GM10266 (cell line): ENCODE measurements at regions not wholly inside any gene's neighbourhood (a gene's known extent, or its start where the extent isn't known, plus 50 kb on each side); places are given as distances from the start of the nearest gene placed in this dataset.

Source experiments
- DNase-seq: peaks from one replicate; pipeline ENCODE4 v3.0.0; 2012; ENCODE audit errors: extremely low spot score
- CTCF ChIP-seq: IDR thresholded peaks from 2 replicates; pipeline ENCODE4 v1.5.1; 2012; ENCODE audit warnings: mild to moderate bottlenecking, low read depth; ENCODE audit not compliant: control insufficient read depth, insufficient read depth; ENCODE audit errors: missing control alignments

- no peak for DNase-seq
- no peak for TF ChIP-seq CTCF
Measured at GRCh38 chr3:187902041-187902471, 156.8 kb upstream of the BCL6 start.

- TF ChIP-seq CTCF: no peak
- no peak for DNase-seq
Measured at GRCh38 chr3:187902936-187903335, 157.7 kb upstream of the BCL6 start.

- DNase-seq: no peak
- TF ChIP-seq CTCF: no peak
Measured at GRCh38 chr3:187903697-187904096, 158.4 kb upstream of the BCL6 start.

GRCh38 chr3:187906416-187906815 lies 161.1 kb upstream of the BCL6 start:
- TF ChIP-seq CTCF: no peak
- DNase-seq: no peak

- DNase-seq: no peak
- no peak for TF ChIP-seq CTCF
Measured at GRCh38 chr3:187906920-187907319, 161.7 kb upstream of the BCL6 start.

- TF ChIP-seq CTCF: no peak
- no peak for DNase-seq
Measured at GRCh38 chr3:187909866-187910265, 164.6 kb upstream of the BCL6 start.

- no peak for DNase-seq
- no peak for TF ChIP-seq CTCF
Measured at GRCh38 chr3:187912007-187912406, 166.7 kb upstream of the BCL6 start.

GRCh38 chr3:187913617-187914033 lies 168.4 kb upstream of the BCL6 start:
- no peak for DNase-seq
- TF ChIP-seq CTCF: no peak
